HepG2 (cell line): ENCODE measurements at regions not wholly inside any gene's neighbourhood (a gene's known extent, or its start where the extent isn't known, plus 50 kb on each side); places are given as distances from the start of the nearest gene placed in this dataset.

ENCODE experiments used
- ATAC-seq: fragments of 200-7000 bp; cut with Tn5 transposase; 3 replicates; pipeline ENCODE4 v1.9.1; 2020; ENCODE audit warnings: mild to moderate bottlenecking, moderate library complexity
- BruUV-seq: library from RNA; stranded (reverse); fragments of 400-500 nt; replicated peaks from 2 replicates; lab custom pipeline; 2021; lab: Mats Ljungman, UMichigan
- CTCF ChIA-PET: fragments of 300-600 bp; formaldehyde crosslinking; extraction: SDS; loops from one replicate; lab custom pipeline; 2021; ENCODE audit warnings: low total read pairs, inconsistent platforms, low intra/inter-chr PET ratio; lab: Yijun Ruan, JAX
- POLR2A ChIA-PET: fragments of 350-600 bp; sonication (Branson Sonifier 250); formaldehyde crosslinking; loops from one replicate; lab custom pipeline; 2020; ENCODE audit warnings: antibody characterized with exemption, inconsistent platforms; lab: Yijun Ruan, JAX
- DNase-seq: peaks from one replicate; pipeline ENCODE4 v3.0.0-alpha.2; 2015; ENCODE audit warnings: low spot score
- FAIRE-seq: peaks from 3 replicates; lab custom pipeline; 2011; peaks lifted over from hg19 to GRCh38; lab: Jason Lieb, UNC
- H2AFZ ChIP-seq: one replicate; pipeline ENCODE4 v1.6.1; 2011; ENCODE audit warnings: low read length, inconsistent platforms
- H3K27ac ChIP-seq: fragments of 300-600 bp; 3 replicates; pipeline ENCODE4 v1.8.0; 2011; ENCODE audit warnings: mixed run types, mild to moderate bottlenecking, mixed read lengths, low read length, inconsistent platforms; ENCODE audit not compliant: insufficient read depth; ENCODE audit errors: extremely low read length
- H3K27me3 ChIP-seq, 2 experiments: fragments of 200-600 bp in 1 of 2; 2 replicates in 1 of 2; 3 replicates in 1 of 2; pipeline versions ENCODE4 v1.6.0 to v1.8.0; 2011; ENCODE audit warnings: low read length in 2 of 2, mild to moderate bottlenecking in 2 of 2, moderate library complexity in 2 of 2, inconsistent platforms in 1 of 2; ENCODE audit not compliant: insufficient read depth in 2 of 2, control insufficient read depth in 1 of 2
- H3K36me3 ChIP-seq, 2 experiments: fragments of 200-600 bp in 1 of 2; replicated peaks in 1 of 2; 2 replicates in 1 of 2; 3 replicates in 1 of 2; pipeline versions ENCODE4 v1.5.1 to v1.8.0; 2011; ENCODE audit warnings: low read length in 2 of 2, inconsistent platforms in 1 of 2; ENCODE audit not compliant: insufficient read depth in 2 of 2, control insufficient read depth in 1 of 2
- H3K4me1 ChIP-seq: 2 replicates; pipeline ENCODE4 v1.5.1; 2012; ENCODE audit warnings: low read length, inconsistent platforms; ENCODE audit not compliant: insufficient read depth
- H3K4me2 ChIP-seq: 2 replicates; pipeline ENCODE4 v1.6.0; 2011; ENCODE audit warnings: low read depth, low read length, inconsistent platforms
- H3K4me3 ChIP-seq, 3 experiments: fragments of 200-600 bp in 1 of 3; sonication (generic), shearing (Covaris generic) in 1 of 3; replicated peaks in 1 of 3; 2 replicates each; pipeline ENCODE4 v1.5.1; 2011 to 2016; ENCODE audit warnings: low read length in 3 of 3, inconsistent platforms in 2 of 3, low read depth in 2 of 3, mild to moderate bottlenecking in 2 of 3, control low read depth in 1 of 3, mixed read lengths in 1 of 3; ENCODE audit not compliant: insufficient read depth in 1 of 3
- H3K79me2 ChIP-seq: one replicate; pipeline ENCODE4 v1.6.1; 2011; ENCODE audit warnings: low read length, inconsistent platforms; ENCODE audit not compliant: insufficient read depth
- H3K9ac ChIP-seq: 2 replicates; pipeline ENCODE4 v1.6.0; 2011; ENCODE audit warnings: mild to moderate bottlenecking, low read depth, low read length, inconsistent platforms; ENCODE audit not compliant: insufficient read depth
- H3K9me3 ChIP-seq: 2 replicates; pipeline ENCODE4 v1.5.1; 2012; ENCODE audit warnings: mild to moderate bottlenecking, low read length
- H4K20me1 ChIP-seq: 2 replicates; pipeline ENCODE4 v1.6.0; 2011; ENCODE audit warnings: inconsistent platforms, mild to moderate bottlenecking, low read length, moderate library complexity; ENCODE audit not compliant: insufficient read depth
- HMGA1 ChIP-seq: sonication (generic); formaldehyde crosslinking; conservative IDR thresholded peaks from 2 replicates; pipeline ENCODE4 v1.4.0; 2020; ENCODE audit warnings: missing genetic modification reagents
- JUN ChIP-seq: sonication (generic); formaldehyde crosslinking; IDR thresholded peaks from 2 replicates; pipeline ENCODE4 v1.4.0; 2020; ENCODE audit warnings: mild to moderate bottlenecking, missing genetic modification reagents
- LRRFIP1 ChIP-seq: sonication (generic); formaldehyde crosslinking; conservative IDR thresholded peaks from 2 replicates; pipeline ENCODE4 v1.4.0; 2020; ENCODE audit warnings: missing genetic modification reagents
- MATR3 ChIP-seq: sonication (generic); formaldehyde crosslinking; IDR thresholded peaks from 2 replicates; pipeline ENCODE4 v1.4.0; 2020; ENCODE audit warnings: missing genetic modification reagents
- RFX5 ChIP-seq: IDR thresholded peaks from 2 replicates; pipeline ENCODE4 v1.6.1; 2011; ENCODE audit warnings: low read depth, low read length, improper control_type of control experiment
- SOX6 ChIP-seq, 2 experiments: fragments of 450-650 bp in 1 of 2; sonication (generic) in 1 of 2; formaldehyde crosslinking in 1 of 2; IDR thresholded peaks; 2 replicates each; pipeline versions ENCODE4 v1.4.0 to v1.6.1; 2017 to 2020; ENCODE audit warnings: antibody characterized with exemption in 1 of 2, mild to moderate bottlenecking in 1 of 2, missing genetic modification reagents in 1 of 2
- TCF12 ChIP-seq, 2 experiments: fragments of 450-650 bp in 1 of 2; sonication (generic) in 1 of 2; formaldehyde crosslinking in 1 of 2; IDR thresholded peaks; 2 replicates each; pipeline versions ENCODE4 v1.6.1 to v1.8.0; 2017 to 2022; ENCODE audit warnings: antibody characterized with exemption in 1 of 2, mild to moderate bottlenecking in 1 of 2, missing genetic modification reagents in 1 of 2, moderate library complexity in 1 of 2
- ZBTB20 ChIP-seq: sonication (generic); formaldehyde crosslinking; IDR thresholded peaks from 2 replicates; pipeline ENCODE4 v1.8.1; 2023; ENCODE audit warnings: missing genetic modification reagents, low read depth, mild to moderate bottlenecking, borderline replicate concordance
- ZBTB26 ChIP-seq: IDR thresholded peaks from 2 replicates; pipeline ENCODE4 v1.6.1; 2016; ENCODE audit warnings: missing compliant biosample characterization, missing genetic modification reagents, borderline replicate concordance
- ZNF142 ChIP-seq: sonication (generic); formaldehyde crosslinking; IDR thresholded peaks from 2 replicates; pipeline ENCODE4 v1.4.0; 2020; ENCODE audit warnings: missing genetic modification reagents
- ZNF704 ChIP-seq: sonication (generic); formaldehyde crosslinking; IDR thresholded peaks from 2 replicates; pipeline ENCODE4 v1.8.1; 2023; ENCODE audit warnings: mild to moderate bottlenecking, inconsistent platforms, moderate library complexity, missing genetic modification reagents, borderline replicate concordance
- WGBS: methylation state at CpG from one replicate; pipeline ENCODE4 v1.1.6; 2017; ENCODE audit warnings: low lambda C conversion rate; 5-methylcytosine and 5-hydroxymethylcytosine counted together
- in situ Hi-C: cut with HindIII; loops from 2 replicates; pipeline ENCODE4 v1.10.0; 2017; ENCODE audit warnings: low pct_unique_long_range_greater_than_20kb; ENCODE audit not compliant: extremely low pct_ligation_motif_present
- intact Hi-C: fragments of 100-400 bp; cut with micrococcal nuclease; formaldehyde crosslinking; loops from one replicate; pipeline ENCODE4 v1.10.0; 2022; ENCODE audit not compliant: unreplicated experiment

- Histone ChIP-seq H3K4me3 (no peak overlapping the region), H3K4me2 (no peak overlapping the region), H3K9ac (no peak overlapping the region), H3K9me3 (peaks cover 81% of the 10 kb centered on the region), H3K79me2 (no peaks in the 10 kb centered on the region), H3K27me3 (no peaks in the 10 kb centered on the region), H3K36me3 (no peaks in the 10 kb centered on the region), H4K20me1 (no peaks in the 10 kb centered on the region), H3K4me1 (no peaks in the 10 kb centered on the region), H3K27ac (no peak overlapping the region), H2AFZ (no peak overlapping the region)
- TF ChIP-seq RFX5 (no peak), ZNF704 (CRISPR knock-in tag) (no peak), ZBTB26 (CRISPR knock-in tag) (no peak), ZBTB20 (CRISPR knock-in tag) (no peak), SOX6 (IDR thresholded peaks at IDR 0.05) (no peak), SOX6 (CRISPR knock-in tag; IDR thresholded peaks at IDR 0.05) (no peak), HMGA1 (CRISPR knock-in tag) (no peak), TCF12 (IDR thresholded peaks at IDR 0.05) (no peak), TCF12 (CRISPR knock-in tag; IDR thresholded peaks at IDR 0.05) (no peak), JUN (CRISPR knock-in tag) (no peak), LRRFIP1 (CRISPR knock-in tag) (no peak), MATR3 (no peak), ZNF142 (no peak)
- in situ Hi-C loops (no loop called here), intact Hi-C loops (no loop called here)
- FAIRE-seq (no peak), ATAC-seq (no peak), DNase-seq (no peak)
- 52% methylated on average over 13 of the region's 17 CpGs for WGBS
- POLR2A ChIA-PET, result no interaction called here
- no TSS peak for BruUV-seq
- CTCF ChIA-PET, result no interaction called here
These were observed 336.3 kb downstream of the IRX1 start for GRCh38 chr5:3931976-3932375.
